C4-2B (cell line): ENCODE measurements at regions not wholly inside any gene's neighbourhood (a gene's known extent, or its start where the extent isn't known, plus 50 kb on each side); places are given as distances from the start of the nearest gene placed in this dataset.

Experiments
- CTCF ChIP-seq: fragments of 450-650 bp; conservative IDR thresholded peaks from 2 replicates; pipeline ENCODE4 v1.5.1; 2017; ENCODE audit warnings: mild to moderate bottlenecking
- ZFX ChIP-seq: fragments of 450-650 bp; IDR thresholded peaks from 2 replicates; pipeline ENCODE4 v1.6.1; 2017

GRCh38 chr21:41683815-41684214, 83.0 kb downstream of the RIPK4 start:
- TF ChIP-seq CTCF (no peak), ZFX (no peak)
